Upper lobe of left lung (tissue), 4 donors: ENCODE measurements at regions not wholly inside any gene's neighbourhood (a gene's known extent, or its start where the extent isn't known, plus 50 kb on each side); places are given as distances from the start of the nearest gene placed in this dataset.

Source experiments
- CTCF ChIP-seq, 6 experiments: fragments of 450-650 bp in 4 of 6; fragments of 200-600 bp in 2 of 6; sonication (generic) in 2 of 6; IDR thresholded peaks; one replicate each; pipeline ENCODE4 v1.5.1; 2016 to 2019; ENCODE audit warnings: antibody characterized with exemption in 6 of 6
- EP300 ChIP-seq, 4 donors: sonication (generic); formaldehyde crosslinking; IDR thresholded peaks; one replicate each; pipeline ENCODE4 v1.5.1; 2017; ENCODE audit warnings: antibody characterized with exemption in 4 of 4, control low read depth in 2 of 4
- POLR2A ChIP-seq, 4 donors: fragments of 450-650 bp; IDR thresholded peaks; one replicate each; pipeline ENCODE4 v1.5.1; 2016 to 2017; ENCODE audit warnings: antibody characterized with exemption in 4 of 4, mild to moderate bottlenecking in 2 of 4
- POLR2AphosphoS5 ChIP-seq, 2 donors: sonication (generic); formaldehyde crosslinking; IDR thresholded peaks; one replicate each; pipeline ENCODE4 v1.5.1; 2017; ENCODE audit warnings: antibody characterized with exemption in 2 of 2

GRCh38 chr11:15801616-15802015 lies 554.7 kb downstream of the SOX6 start:
- TF ChIP-seq CTCF (IDR thresholded peaks at IDR 0.05) = no peak
- no peak for TF ChIP-seq POLR2A (IDR thresholded peaks at IDR 0.05)
- no peak for TF ChIP-seq POLR2AphosphoS5 (IDR thresholded peaks at IDR 0.05)
- no peak for TF ChIP-seq EP300 (IDR thresholded peaks at IDR 0.05)
